K562 (cell line): ENCODE measurements at regions not wholly inside any gene's neighbourhood (a gene's known extent, or its start where the extent isn't known, plus 50 kb on each side); places are given as distances from the start of the nearest gene placed in this dataset.
"Not testable (repeated sequence)": the region's sequence is repeated elsewhere in the genome, so short reads cannot be mapped to it uniquely, and the experiment has no call there.

Experiments used
- ATAC-seq: fragments of 200-7000 bp; cut with Tn5 transposase; 3 replicates; pipeline ENCODE4 v1.9.1; 2020; ENCODE audit warnings: moderate library complexity
- BruUV-seq: library from RNA; stranded (reverse); fragments of 400-500 nt; replicated peaks from 2 replicates; lab custom pipeline; 2021; lab: Mats Ljungman, UMichigan
- CTCF ChIA-PET: fragments of 300-600 bp; formaldehyde crosslinking; extraction: SDS; loops from one replicate; lab custom pipeline; 2021; ENCODE audit warnings: low intra/inter-chr PET ratio; lab: Yijun Ruan, JAX
- POLR2A ChIA-PET: fragments of 300-600, 350-650 bp; sonication (Branson Sonifier 250); formaldehyde crosslinking; extraction: SDS; loops from one replicate; lab custom pipeline; 2021; ENCODE audit warnings: antibody characterized with exemption, inconsistent platforms; lab: Yijun Ruan, JAX
- DNase-seq, 4 experiments: peaks; one replicate each; pipeline versions ENCODE4 v3.0.0 to v3.0.0-alpha.2; 2011 to 2018; ENCODE audit warnings: low spot score in 3 of 4, mixed read lengths in 3 of 4; ENCODE audit errors: extremely low read depth in 1 of 4
- FAIRE-seq: peaks from 2 replicates; lab custom pipeline; 2011; peaks lifted over from hg19 to GRCh38; lab: Jason Lieb, UNC
- H2AFZ ChIP-seq: 2 replicates; pipeline ENCODE4 v1.6.0; 2011; ENCODE audit warnings: low read depth, low read length, control low read depth, inconsistent platforms
- H3K27ac ChIP-seq: fragments of 200-600 bp; 3 replicates; pipeline ENCODE4 v1.8.0; 2011; ENCODE audit warnings: low read depth, mild to moderate bottlenecking, control low read depth, inconsistent platforms, low read length, moderate library complexity, mixed read lengths; ENCODE audit errors: extremely low read depth
- H3K27me3 ChIP-seq, 2 experiments: fragments of 300-600 bp in 1 of 2; 2 replicates in 1 of 2; 3 replicates in 1 of 2; pipeline versions ENCODE4 v1.6.0 to v1.8.0; 2011; ENCODE audit warnings: inconsistent platforms in 2 of 2, low read length in 2 of 2, mild to moderate bottlenecking in 1 of 2, mixed read lengths in 1 of 2, moderate library complexity in 1 of 2; ENCODE audit not compliant: control insufficient read depth in 2 of 2, insufficient read depth in 2 of 2
- H3K36me3 ChIP-seq: fragments of 300-600 bp; 3 replicates; pipeline ENCODE4 v1.8.0; 2011; ENCODE audit warnings: mild to moderate bottlenecking, low read length, inconsistent platforms; ENCODE audit not compliant: control insufficient read depth, insufficient read depth
- H3K4me1 ChIP-seq, 2 experiments: fragments of 200-600 bp in 1 of 2; replicated peaks in 1 of 2; 2 replicates in 1 of 2; 3 replicates in 1 of 2; pipeline versions ENCODE4 v1.5.1 to v1.8.0; 2011; ENCODE audit warnings: inconsistent platforms in 2 of 2, low read length in 2 of 2, mild to moderate bottlenecking in 1 of 2, mixed read lengths in 1 of 2, moderate library complexity in 1 of 2; ENCODE audit not compliant: control insufficient read depth in 2 of 2, insufficient read depth in 2 of 2
- H3K4me2 ChIP-seq: 2 replicates; pipeline ENCODE4 v1.6.1; 2011; ENCODE audit warnings: low read length, control low read depth, inconsistent platforms, mixed read lengths; ENCODE audit not compliant: insufficient read depth
- H3K4me3 ChIP-seq: fragments of 200-600 bp; sonication (generic), shearing (Covaris generic); 2 replicates; pipeline ENCODE4 v1.5.1; 2016; ENCODE audit warnings: control low read depth, inconsistent platforms
- H3K79me2 ChIP-seq: fragments of 200-600 bp; 3 replicates; pipeline ENCODE4 v1.8.0; 2011; ENCODE audit warnings: low read length, inconsistent platforms; ENCODE audit not compliant: control insufficient read depth, insufficient read depth
- H3K9ac ChIP-seq, 2 experiments: 2 replicates each; pipeline versions ENCODE4 v1.6.0 to v1.6.1; 2011; ENCODE audit warnings: low read depth in 2 of 2, low read length in 2 of 2, control low read depth in 1 of 2, inconsistent platforms in 1 of 2, mild to moderate bottlenecking in 1 of 2, mixed read lengths in 1 of 2; ENCODE audit not compliant: insufficient read depth in 1 of 2
- H3K9me1 ChIP-seq: one replicate; pipeline ENCODE4 v1.6.0; 2011; ENCODE audit warnings: inconsistent platforms, mild to moderate bottlenecking, low read length, moderate library complexity; ENCODE audit not compliant: control insufficient read depth, insufficient read depth
- H3K9me3 ChIP-seq: replicated peaks from 2 replicates; pipeline ENCODE4 v1.5.1; 2011; ENCODE audit warnings: low read depth, low read length, inconsistent platforms; ENCODE audit not compliant: control insufficient read depth, insufficient read depth
- H4K20me1 ChIP-seq: replicated peaks from 2 replicates; pipeline ENCODE4 v1.6.1; 2011; ENCODE audit warnings: low read length, inconsistent platforms, mixed read lengths; ENCODE audit not compliant: control insufficient read depth, insufficient read depth
- WGBS: fragments of 100-300 bp; shearing (Covaris generic); methylation state at CpG from one replicate; pipeline ENCODE4 v1.1.6; 2016; ENCODE audit warnings: low coverage, mixed read lengths; ENCODE audit not compliant: insufficient coverage; ENCODE audit errors: missing lambda C conversion rate; 5-methylcytosine and 5-hydroxymethylcytosine counted together
- in situ Hi-C: fragments of 300-500 bp; cut with MboI; formaldehyde crosslinking; loops from 4 replicates; pipeline ENCODE4 v1.15.0; 2018; ENCODE audit warnings: inconsistent platforms, mixed read lengths
- intact Hi-C: fragments of 100-400 bp; cut with micrococcal nuclease; formaldehyde crosslinking; loops from 2 replicates; pipeline ENCODE4 v1.14.2; 2022

GRCh38 chr1:224001757-224002156 is 112.2 kb upstream of the FBXO28 start:
- intact Hi-C loops, result loop anchor here (5.0 kb wide), 1 partner anchor 189 kb away; no protein-coding TSS in a partner anchor
- H2AFZ ChIP-seq, H3K4me2 ChIP-seq, H3K27ac ChIP-seq, H3K79me2 ChIP-seq, FAIRE-seq, H3K4me3 ChIP-seq, in situ Hi-C loops, H3K9me1 ChIP-seq, H4K20me1 ChIP-seq, H3K27me3 ChIP-seq, ATAC-seq, BruUV-seq, H3K9ac ChIP-seq, H3K9me3 ChIP-seq, H3K4me1 ChIP-seq, POLR2A ChIA-PET, CTCF ChIA-PET, DNase-seq: not testable (repeated sequence)
- peaks cover 17% of the 10 kb centered on the region; the same call in 2 of the 3 replicates for H3K36me3 ChIP-seq
- WGBS, result 40% methylated on average over 2 of the region's 2 CpGs

- H3K79me2 ChIP-seq, H3K4me3 ChIP-seq, FAIRE-seq, CTCF ChIA-PET, H3K9me1 ChIP-seq, BruUV-seq, H3K4me1 ChIP-seq, H4K20me1 ChIP-seq, H3K4me2 ChIP-seq, in situ Hi-C loops, H3K27ac ChIP-seq, DNase-seq, H3K9me3 ChIP-seq, POLR2A ChIA-PET, H3K9ac ChIP-seq, H2AFZ ChIP-seq, H3K27me3 ChIP-seq: not testable (repeated sequence)
- ATAC-seq, result peak; percentile 33; the same call in 1 of the 3 replicates
- peaks cover 15% of the 10 kb centered on the region; the same call in 2 of the 3 replicates for H3K36me3 ChIP-seq
- WGBS, result 71% methylated on average over 3 of the region's 4 CpGs
- intact Hi-C loops, result loop anchor here (5.0 kb wide), 1 partner anchor 187 kb away; no protein-coding TSS in a partner anchor
Measured at GRCh38 chr1:223999761-224000160, 114.2 kb upstream of the FBXO28 start.

GRCh38 chr1:223998676-223999455 is 115.0 kb upstream of the FBXO28 start:
- intact Hi-C loops, result not testable (repeated sequence)

GRCh38 chr1:223996376-223996775 is 117.5 kb upstream of the FBXO28 start:
- H3K9me1 ChIP-seq, in situ Hi-C loops, H2AFZ ChIP-seq, H3K9ac ChIP-seq, H3K9me3 ChIP-seq, CTCF ChIA-PET, intact Hi-C loops, POLR2A ChIA-PET, FAIRE-seq, ATAC-seq, H3K36me3 ChIP-seq, H3K4me1 ChIP-seq, BruUV-seq, H3K27ac ChIP-seq, H3K4me2 ChIP-seq, H3K27me3 ChIP-seq, DNase-seq, H3K4me3 ChIP-seq, H4K20me1 ChIP-seq: not testable (repeated sequence)
- 100% methylated on average over 1 of the region's 2 CpGs for WGBS
- H3K79me2 ChIP-seq, result peaks cover 14% of the 10 kb centered on the region

More at GRCh38 chr1:223998676-223999455, 115.0 kb upstream of the FBXO28 start:
- H3K27me3 ChIP-seq, H3K9ac ChIP-seq, BruUV-seq, H3K27ac ChIP-seq, H3K9me3 ChIP-seq, CTCF ChIA-PET, H3K4me3 ChIP-seq, in situ Hi-C loops, H2AFZ ChIP-seq, H3K79me2 ChIP-seq, FAIRE-seq, H3K4me1 ChIP-seq, H4K20me1 ChIP-seq, H3K9me1 ChIP-seq, H3K4me2 ChIP-seq, H3K36me3 ChIP-seq, POLR2A ChIA-PET: not testable (repeated sequence)
- DNase-seq, result peak in 1 of 4 experiments; percentile 1
- 22% methylated on average over 3 of the region's 4 CpGs for WGBS
- peak; percentile 91 for ATAC-seq
